Lower lobe of right lung (tissue), 2 donors: ENCODE measurements at regions not wholly inside any gene's neighbourhood (a gene's known extent, or its start where the extent isn't known, plus 50 kb on each side); places are given as distances from the start of the nearest gene placed in this dataset.

ENCODE experiments used
- ATAC-seq, 2 donors: fragments of 200-7000 bp; cut with Tn5 transposase; one replicate each; pipeline ENCODE4 v1.9.1; 2020 to 2022; ENCODE audit warnings: mild to moderate bottlenecking in 2 of 2, moderate library complexity in 2 of 2
- DNase-seq: peaks from one replicate; pipeline ENCODE4 v3.0.0-alpha.2; 2020
- H3K27ac ChIP-seq: fragments of 200-600 bp; one replicate; pipeline ENCODE4 v1.8.0; 2022
- H3K27me3 ChIP-seq: fragments of 200-600 bp; one replicate; pipeline ENCODE4 v1.8.0; 2022; ENCODE audit warnings: low read depth
- H3K36me3 ChIP-seq: fragments of 200-600 bp; one replicate; pipeline ENCODE4 v1.8.0; 2022; ENCODE audit warnings: mild to moderate bottlenecking
- H3K4me1 ChIP-seq: fragments of 200-600 bp; one replicate; pipeline ENCODE4 v1.8.0; 2022
- H3K4me3 ChIP-seq: fragments of 200-600 bp; one replicate; pipeline ENCODE4 v1.8.0; 2022; ENCODE audit warnings: mild to moderate bottlenecking
- H3K9me3 ChIP-seq: fragments of 200-600 bp; one replicate; pipeline ENCODE4 v1.8.0; 2022
- CTCF ChIP-seq: fragments of 200-600 bp; IDR thresholded peaks from one replicate; pipeline ENCODE4 v1.8.0; 2022; ENCODE audit warnings: antibody characterized with exemption, mild to moderate bottlenecking
- intact Hi-C: fragments of 100-400 bp; cut with DNase I; formaldehyde crosslinking; loops from one replicate; pipeline ENCODE4 v1.11.0; 2022
- donor health status: DM: no; HTN: yes; CAD: no; lungs with severe emphysema.

- no peak for TF ChIP-seq CTCF
- ATAC-seq: no peak
- H3K27me3 ChIP-seq: no peaks in the 10 kb centered on the region
- intact Hi-C loops: no loop called here
- H3K9me3 ChIP-seq: no peaks in the 10 kb centered on the region
- DNase-seq: no peak
- no peaks in the 10 kb centered on the region for H3K36me3 ChIP-seq
- H3K27ac ChIP-seq: no peak overlapping the region
- no peak overlapping the region for H3K4me3 ChIP-seq
- H3K4me1 ChIP-seq: no peaks in the 10 kb centered on the region
Measured at GRCh38 chr16:5455110-5455509, 357.5 kb upstream of the EEF2KMT start.

- Histone ChIP-seq H3K9me3 (no peaks in the 10 kb centered on the region), H3K4me1 (no peaks in the 10 kb centered on the region), H3K27me3 (no peaks in the 10 kb centered on the region), H3K27ac (no peak overlapping the region), H3K36me3 (no peaks in the 10 kb centered on the region), H3K4me3 (no peak overlapping the region)
- no peak for ATAC-seq
- no peak for TF ChIP-seq CTCF
- DNase-seq: no peak
- intact Hi-C loops: no loop called here
Measured at GRCh38 chr16:5454349-5454748, 356.8 kb upstream of the EEF2KMT start.

DNA sequence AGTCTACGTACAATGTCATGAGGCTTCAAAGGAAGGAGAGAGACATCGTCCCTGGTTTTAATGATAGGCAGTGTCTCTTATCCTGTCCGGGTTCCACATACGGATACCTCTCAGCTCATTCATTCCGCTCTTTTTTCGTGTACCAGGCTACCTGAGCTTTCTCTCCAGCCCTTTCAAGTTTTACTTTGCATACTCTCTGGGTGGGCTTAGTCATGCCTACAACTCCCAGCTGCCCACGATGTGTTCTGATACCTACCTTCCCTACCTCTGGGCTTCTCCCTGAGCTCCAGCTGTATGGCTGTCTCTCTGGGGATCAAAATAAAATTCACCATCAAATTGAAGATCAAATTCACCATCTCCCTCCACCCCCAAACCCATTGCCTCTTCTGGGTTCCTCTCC, 354.0 kb upstream of the EEF2KMT start:
- DNase-seq (no peak), ATAC-seq (no peak)
- Histone ChIP-seq H3K27me3 (no peaks in the 10 kb centered on the region), H3K4me3 (no peak overlapping the region), H3K27ac (no peak overlapping the region), H3K36me3 (no peaks in the 10 kb centered on the region), H3K4me1 (no peaks in the 10 kb centered on the region), H3K9me3 (no peaks in the 10 kb centered on the region)
- intact Hi-C loops: no loop called here
- no peak for TF ChIP-seq CTCF

- Histone ChIP-seq H3K27me3 (peaks cover 6% of the 10 kb centered on the region), H3K27ac (no peak overlapping the region), H3K4me1 (no peaks in the 10 kb centered on the region), H3K36me3 (no peaks in the 10 kb centered on the region), H3K4me3 (no peak overlapping the region), H3K9me3 (no peaks in the 10 kb centered on the region)
- TF ChIP-seq CTCF: no peak
- ATAC-seq (no peak), DNase-seq (no peak)
- intact Hi-C loops: no loop called here
Measured at GRCh38 chr16:5450409-5451104, 353.0 kb upstream of the EEF2KMT start.

DNA sequence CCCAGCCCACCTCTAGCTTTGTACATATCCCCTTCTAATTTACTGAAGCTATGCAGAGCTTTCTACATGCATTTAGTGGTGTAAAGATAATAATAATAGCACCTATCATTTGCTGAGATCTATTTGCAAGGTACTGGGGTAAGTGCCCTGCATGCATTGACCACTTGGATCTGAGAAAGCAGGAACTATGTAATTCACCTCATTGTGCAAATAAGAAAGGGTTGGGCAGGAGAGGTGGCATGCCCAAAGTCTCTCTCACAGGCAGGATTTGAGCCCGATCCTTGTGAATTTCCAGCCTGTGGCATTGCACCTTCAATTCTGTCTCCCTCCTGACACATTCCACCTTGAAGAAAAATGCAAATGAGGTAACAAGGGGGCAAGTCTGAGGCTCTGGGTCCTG, 352.3 kb upstream of the EEF2KMT start:
- ATAC-seq: no peak
- intact Hi-C loops: no loop called here
- peaks cover 6% of the 10 kb centered on the region for H3K27me3 ChIP-seq
- no peak overlapping the region for H3K27ac ChIP-seq
- TF ChIP-seq CTCF: no peak
- H3K9me3 ChIP-seq: no peaks in the 10 kb centered on the region
- no peaks in the 10 kb centered on the region for H3K36me3 ChIP-seq
- H3K4me3 ChIP-seq: no peak overlapping the region
- no peaks in the 10 kb centered on the region for H3K4me1 ChIP-seq
- no peak for DNase-seq

DNA sequence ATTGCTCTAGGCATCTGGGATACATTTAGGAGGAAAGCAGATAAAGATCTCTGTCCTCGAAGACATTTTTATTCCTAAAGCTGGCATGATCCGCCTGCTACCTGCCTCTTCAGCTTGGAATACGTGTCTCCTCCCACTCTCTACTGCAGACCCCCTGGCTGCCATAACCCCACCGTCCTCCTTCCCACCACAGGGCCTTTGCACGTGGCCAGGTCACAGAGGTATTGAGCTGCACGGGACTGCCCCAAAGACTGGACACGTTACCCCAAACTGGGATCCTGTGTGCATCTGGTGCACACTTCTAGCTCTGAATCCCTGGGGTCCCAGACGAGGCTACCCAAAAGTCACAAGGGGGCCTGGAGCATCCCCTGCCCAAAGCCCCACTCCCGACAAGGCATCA, 351.2 kb upstream of the EEF2KMT start:
- Histone ChIP-seq H3K36me3 (no peaks in the 10 kb centered on the region), H3K9me3 (no peaks in the 10 kb centered on the region), H3K4me1 (no peaks in the 10 kb centered on the region), H3K27ac (no peak overlapping the region), H3K4me3 (no peak overlapping the region), H3K27me3 (peaks cover 6% of the 10 kb centered on the region)
- ATAC-seq (no peak), DNase-seq (no peak)
- intact Hi-C loops: no loop called here
- no peak for TF ChIP-seq CTCF
